ENCODE measurements at regions not wholly inside any gene's neighbourhood (a gene's known extent, or its start where the extent isn't known, plus 50 kb on each side); places are given as distances from the start of the nearest gene placed in this dataset.

GRCh38 chr11:116458546-116458945 lies 314.2 kb downstream of the BUD13 start:
- TF ChIP-seq BACH2 (CRISPR knock-in tag; IDR thresholded peaks at IDR 0.05; ENCODE audit: borderline replicate concordance) = no peak
- TF ChIP-seq ZFP30 (CRISPR knock-in tag; IDR thresholded peaks at IDR 0.05) = no peak
- no peak for TF ChIP-seq SNAI2 (CRISPR knock-in tag; IDR thresholded peaks at IDR 0.05)
- no peak for TF ChIP-seq CREB5 (CRISPR knock-in tag; IDR thresholded peaks at IDR 0.05; ENCODE audit: low read depth)
- TF ChIP-seq TOX (CRISPR knock-in tag; IDR thresholded peaks at IDR 0.05; ENCODE audit: borderline replicate concordance) = no peak
- no peak for TF ChIP-seq PATZ1 (CRISPR knock-in tag; IDR thresholded peaks at IDR 0.05; ENCODE audit: borderline replicate concordance)
- TF ChIP-seq, protein P1, sequence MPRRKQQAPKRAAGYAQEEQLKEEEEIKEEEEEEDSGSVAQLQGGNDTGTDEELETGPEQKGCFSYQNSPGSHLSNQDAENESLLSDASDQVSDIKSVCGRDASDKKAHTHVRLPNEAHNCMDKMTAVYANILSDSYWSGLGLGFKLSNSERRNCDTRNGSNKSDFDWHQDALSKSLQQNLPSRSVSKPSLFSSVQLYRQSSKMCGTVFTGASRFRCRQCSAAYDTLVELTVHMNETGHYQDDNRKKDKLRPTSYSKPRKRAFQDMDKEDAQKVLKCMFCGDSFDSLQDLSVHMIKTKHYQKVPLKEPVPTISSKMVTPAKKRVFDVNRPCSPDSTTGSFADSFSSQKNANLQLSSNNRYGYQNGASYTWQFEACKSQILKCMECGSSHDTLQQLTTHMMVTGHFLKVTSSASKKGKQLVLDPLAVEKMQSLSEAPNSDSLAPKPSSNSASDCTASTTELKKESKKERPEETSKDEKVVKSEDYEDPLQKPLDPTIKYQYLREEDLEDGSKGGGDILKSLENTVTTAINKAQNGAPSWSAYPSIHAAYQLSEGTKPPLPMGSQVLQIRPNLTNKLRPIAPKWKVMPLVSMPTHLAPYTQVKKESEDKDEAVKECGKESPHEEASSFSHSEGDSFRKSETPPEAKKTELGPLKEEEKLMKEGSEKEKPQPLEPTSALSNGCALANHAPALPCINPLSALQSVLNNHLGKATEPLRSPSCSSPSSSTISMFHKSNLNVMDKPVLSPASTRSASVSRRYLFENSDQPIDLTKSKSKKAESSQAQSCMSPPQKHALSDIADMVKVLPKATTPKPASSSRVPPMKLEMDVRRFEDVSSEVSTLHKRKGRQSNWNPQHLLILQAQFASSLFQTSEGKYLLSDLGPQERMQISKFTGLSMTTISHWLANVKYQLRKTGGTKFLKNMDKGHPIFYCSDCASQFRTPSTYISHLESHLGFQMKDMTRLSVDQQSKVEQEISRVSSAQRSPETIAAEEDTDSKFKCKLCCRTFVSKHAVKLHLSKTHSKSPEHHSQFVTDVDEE (CRISPR knock-in tag; IDR thresholded peaks at IDR 0.05) = no peak
- no peak for TF ChIP-seq ESRRG (CRISPR knock-in tag; IDR thresholded peaks at IDR 0.05)
